GM12864 (cell line): ENCODE measurements at regions not wholly inside any gene's neighbourhood (a gene's known extent, or its start where the extent isn't known, plus 50 kb on each side); places are given as distances from the start of the nearest gene placed in this dataset.
"Not testable (repeated sequence)": the region's sequence is repeated elsewhere in the genome, so short reads cannot be mapped to it uniquely, and the experiment has no call there.

Source experiments
- DNase-seq: peaks from one replicate; pipeline ENCODE4 v3.0.0-alpha.2; 2011; ENCODE audit warnings: low read depth
- H3K4me3 ChIP-seq: 2 replicates; pipeline ENCODE4 v1.5.1; 2011; ENCODE audit warnings: mild to moderate bottlenecking, low read depth, low read length, control low read depth
- TF ChIP-seq, protein P1 (sequence below): IDR thresholded peaks from 2 replicates; pipeline ENCODE4 v1.5.1; 2011; ENCODE audit warnings: low read depth, mild to moderate bottlenecking, moderate library complexity, low read length, control low read depth, inconsistent platforms; ENCODE audit errors: missing control alignments

DNA sequence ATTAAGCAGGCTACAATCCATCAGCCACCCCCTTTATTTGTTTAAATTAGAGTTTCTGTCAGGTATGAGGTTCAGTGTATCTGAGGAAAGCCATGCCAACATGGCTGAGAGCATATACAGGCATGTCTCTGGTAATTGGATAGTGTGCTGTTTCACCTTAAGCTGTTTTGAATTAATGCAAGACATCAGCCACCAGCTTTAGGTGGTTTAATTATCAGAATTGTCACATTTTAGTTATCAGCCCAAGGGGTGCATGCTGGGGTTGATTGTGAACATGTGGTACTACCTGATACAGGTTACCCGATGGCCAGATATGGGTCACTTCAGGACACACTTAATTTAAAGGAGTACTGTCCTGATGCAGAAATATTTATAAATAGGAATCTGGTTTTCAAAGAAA lies 353.2 kb upstream of the TENM3 start:
- H3K4me3 ChIP-seq: no peak overlapping the region
- TF ChIP-seq, protein P1, sequence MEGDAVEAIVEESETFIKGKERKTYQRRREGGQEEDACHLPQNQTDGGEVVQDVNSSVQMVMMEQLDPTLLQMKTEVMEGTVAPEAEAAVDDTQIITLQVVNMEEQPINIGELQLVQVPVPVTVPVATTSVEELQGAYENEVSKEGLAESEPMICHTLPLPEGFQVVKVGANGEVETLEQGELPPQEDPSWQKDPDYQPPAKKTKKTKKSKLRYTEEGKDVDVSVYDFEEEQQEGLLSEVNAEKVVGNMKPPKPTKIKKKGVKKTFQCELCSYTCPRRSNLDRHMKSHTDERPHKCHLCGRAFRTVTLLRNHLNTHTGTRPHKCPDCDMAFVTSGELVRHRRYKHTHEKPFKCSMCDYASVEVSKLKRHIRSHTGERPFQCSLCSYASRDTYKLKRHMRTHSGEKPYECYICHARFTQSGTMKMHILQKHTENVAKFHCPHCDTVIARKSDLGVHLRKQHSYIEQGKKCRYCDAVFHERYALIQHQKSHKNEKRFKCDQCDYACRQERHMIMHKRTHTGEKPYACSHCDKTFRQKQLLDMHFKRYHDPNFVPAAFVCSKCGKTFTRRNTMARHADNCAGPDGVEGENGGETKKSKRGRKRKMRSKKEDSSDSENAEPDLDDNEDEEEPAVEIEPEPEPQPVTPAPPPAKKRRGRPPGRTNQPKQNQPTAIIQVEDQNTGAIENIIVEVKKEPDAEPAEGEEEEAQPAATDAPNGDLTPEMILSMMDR: no peak
- DNase-seq: no peak

DNA sequence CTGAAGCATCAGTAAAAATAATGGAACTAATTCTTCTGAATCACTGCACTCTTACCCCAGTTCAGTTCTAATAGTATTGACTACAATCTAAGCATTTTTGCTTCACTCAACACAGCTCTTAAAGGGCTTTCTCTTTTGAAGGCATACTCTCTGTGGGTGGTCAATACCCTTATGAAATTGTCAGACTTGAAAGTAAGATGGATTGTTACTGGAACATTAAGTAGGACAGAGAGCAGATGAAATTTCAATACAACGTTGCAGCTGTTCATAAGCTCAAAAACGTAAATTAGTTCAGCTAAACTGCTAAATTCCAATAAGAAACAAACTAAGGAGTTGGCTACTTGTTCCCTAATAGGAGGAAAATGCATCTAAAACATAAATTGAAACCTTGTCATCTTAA lies 352.3 kb upstream of the TENM3 start:
- no peak for DNase-seq
- H3K4me3 ChIP-seq: no peak overlapping the region
- TF ChIP-seq, protein P1: no peak

DNA sequence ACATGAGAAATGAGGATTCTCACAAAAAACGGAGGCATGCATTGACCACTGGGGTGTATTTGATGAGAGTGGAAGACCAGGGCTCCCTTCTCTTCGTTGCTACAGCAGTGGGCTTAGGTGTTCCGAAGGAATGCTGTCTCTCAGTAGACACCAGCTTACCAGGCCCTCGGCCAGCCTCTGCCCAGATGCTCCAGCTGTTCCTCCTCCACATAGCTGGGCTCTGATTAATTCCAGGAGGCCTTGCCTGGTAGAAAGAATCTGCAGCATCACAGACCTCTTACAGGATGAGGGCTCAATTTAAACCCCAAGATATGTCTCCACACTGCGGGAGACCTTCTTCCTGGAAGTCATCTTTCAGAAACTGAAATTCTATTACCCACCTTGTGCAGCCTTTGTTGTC lies 346.6 kb upstream of the TENM3 start:
- no peak for DNase-seq
- H3K4me3 ChIP-seq: no peak overlapping the region

DNA sequence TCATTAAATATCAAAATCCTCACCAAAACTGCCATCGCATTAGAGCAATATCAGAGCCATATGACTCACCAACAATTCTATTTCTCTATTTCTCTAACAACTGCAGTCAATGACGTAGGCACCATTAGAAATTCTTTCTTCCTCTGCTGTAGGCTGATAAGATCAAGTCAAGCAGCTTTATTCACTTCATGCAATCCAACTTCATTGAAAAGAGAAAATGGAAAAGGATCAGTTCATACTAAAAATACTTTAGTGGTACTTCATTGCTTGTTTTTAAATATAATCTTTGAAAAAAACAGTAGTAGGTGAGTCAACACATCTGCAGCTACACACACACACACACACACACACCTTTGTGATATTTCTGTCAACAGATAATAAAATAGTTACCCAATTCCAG lies 345.3 kb upstream of the TENM3 start:
- TF ChIP-seq, protein P1: no peak
- DNase-seq: no peak
- H3K4me3 ChIP-seq: no peak overlapping the region

More for the DNA sequence above, 346.6 kb upstream of the TENM3 start:
- TF ChIP-seq, protein P1: no peak

DNA sequence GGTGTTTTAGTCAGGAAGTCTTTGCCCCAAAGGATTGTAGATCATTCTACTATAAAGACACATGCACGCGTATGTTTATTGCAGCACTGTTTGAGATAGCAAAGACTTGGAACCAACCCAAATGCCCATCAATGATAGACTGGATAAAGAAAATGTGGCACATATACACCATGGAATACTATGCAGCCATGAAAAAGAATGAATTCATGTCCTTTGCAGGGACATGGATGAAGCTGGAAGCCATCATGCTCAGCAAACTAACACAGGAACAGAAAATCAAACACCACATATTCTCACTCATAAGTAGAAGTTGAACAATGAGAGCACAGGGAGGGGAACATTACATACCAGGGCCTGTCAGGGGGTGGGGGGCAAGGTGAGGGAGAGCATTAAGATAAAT lies 340.8 kb upstream of the TENM3 start:
- not testable (repeated sequence) for DNase-seq, H3K4me3 ChIP-seq

DNA sequence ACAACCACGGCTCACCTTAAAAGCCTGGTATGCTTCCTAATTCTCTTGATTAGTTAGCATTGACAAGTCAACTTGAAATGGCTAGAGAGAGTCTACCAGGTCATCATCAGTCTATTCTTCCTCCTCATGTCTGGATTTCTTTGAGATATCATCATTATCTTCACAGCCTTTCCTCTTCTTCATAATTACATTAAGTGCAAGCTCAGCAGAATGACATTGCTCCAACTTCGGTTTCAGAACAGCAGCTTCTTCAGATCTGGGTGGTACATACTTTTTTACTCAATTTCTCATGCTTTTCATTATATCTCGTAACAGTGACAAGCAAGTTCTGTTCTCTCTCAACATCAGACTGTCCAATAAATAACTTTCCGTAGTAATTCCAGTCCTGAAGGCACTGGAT lies 337.5 kb upstream of the TENM3 start:
- TF ChIP-seq, protein P1: no peak
- H3K4me3 ChIP-seq: no peak overlapping the region
- no peak for DNase-seq

DNA sequence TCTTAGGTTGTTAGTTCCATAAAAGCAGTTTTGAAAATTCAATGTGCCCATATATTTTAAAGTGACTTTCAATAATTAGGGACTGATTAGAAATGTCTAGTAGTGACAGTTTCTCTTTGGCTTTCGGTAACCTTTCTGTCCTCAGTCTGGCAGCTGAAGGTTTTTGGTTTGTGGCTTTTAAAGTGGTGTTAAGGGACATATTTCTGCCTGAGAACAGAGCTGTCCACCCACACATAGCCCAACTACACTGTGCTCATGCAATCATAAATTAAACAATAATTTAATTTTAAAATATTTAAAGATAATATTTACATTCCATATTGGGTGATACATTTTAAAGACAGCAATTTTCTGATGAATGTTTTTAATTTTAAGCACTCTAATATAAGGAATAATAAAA lies 335.0 kb upstream of the TENM3 start:
- H3K4me3 ChIP-seq: no peak overlapping the region
- no peak for DNase-seq

More for the DNA sequence above, 335.0 kb upstream of the TENM3 start:
- TF ChIP-seq, protein P1: no peak
